Stimulated activated memory B cell treated with anti-CD40 and anti-IgM and Interleukin-4, amounts not matched to agents 10 μg/mL and 1 μg/mL and 100 μg/mL, for 72 hours (primary cell): ENCODE measurements at regions not wholly inside any gene's neighbourhood (a gene's known extent, or its start where the extent isn't known, plus 50 kb on each side); places are given as distances from the start of the nearest gene placed in this dataset.

Source experiments
- ATAC-seq: fragments of 150-1000 bp; cut with Tn5 transposase; 2 replicates; pipeline ENCODE4 v1.10.0; 2021
- H3K27ac Mint-ChIP-seq: one replicate; pipeline ENCODE4 v1.8.0; 2022; ENCODE audit warnings: mild to moderate bottlenecking, mixed read lengths
- H3K27me3 Mint-ChIP-seq: one replicate; pipeline ENCODE4 v1.8.0; 2022; ENCODE audit warnings: mixed read lengths
- H3K36me3 Mint-ChIP-seq: one replicate; pipeline ENCODE4 v1.8.0; 2022; ENCODE audit warnings: mixed read lengths
- H3K4me1 Mint-ChIP-seq: one replicate; pipeline ENCODE4 v1.8.0; 2022; ENCODE audit warnings: mixed read lengths
- H3K4me3 Mint-ChIP-seq: one replicate; pipeline ENCODE4 v1.8.0; 2022; ENCODE audit warnings: mild to moderate bottlenecking, moderate library complexity, mixed read lengths
- H3K9me3 Mint-ChIP-seq: one replicate; pipeline ENCODE4 v1.8.0; 2022; ENCODE audit warnings: mixed read lengths

DNA sequence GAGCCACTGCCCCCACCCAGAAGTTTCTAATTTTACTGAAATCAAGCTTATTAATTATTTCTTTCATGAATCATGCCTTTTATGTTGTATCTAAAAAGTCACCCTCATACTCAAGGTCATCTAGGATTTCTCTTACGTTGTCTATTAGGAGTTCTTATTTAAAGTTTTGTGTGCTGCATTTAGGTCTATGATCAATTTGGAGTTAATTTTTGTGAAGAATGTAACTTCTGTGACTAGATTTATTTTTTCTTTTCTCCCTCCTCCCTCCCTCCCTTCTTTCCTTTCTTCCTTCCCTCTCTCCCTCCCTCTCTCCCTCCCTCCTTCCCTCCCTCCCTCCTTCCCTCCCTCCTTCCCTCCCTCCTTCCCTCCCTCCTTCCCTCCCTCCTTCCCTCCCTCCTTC is 317.6 kb downstream of the PLA2G4A start:
- no peak overlapping the region for H3K4me3 Mint-ChIP-seq
- H3K9me3 Mint-ChIP-seq, result peaks cover 19% of the 10 kb centered on the region
- no peak for ATAC-seq
- no peaks in the 10 kb centered on the region for H3K27me3 Mint-ChIP-seq
- no peaks in the 10 kb centered on the region for H3K4me1 Mint-ChIP-seq
- no peak overlapping the region for H3K27ac Mint-ChIP-seq
- H3K36me3 Mint-ChIP-seq, result no peaks in the 10 kb centered on the region

DNA sequence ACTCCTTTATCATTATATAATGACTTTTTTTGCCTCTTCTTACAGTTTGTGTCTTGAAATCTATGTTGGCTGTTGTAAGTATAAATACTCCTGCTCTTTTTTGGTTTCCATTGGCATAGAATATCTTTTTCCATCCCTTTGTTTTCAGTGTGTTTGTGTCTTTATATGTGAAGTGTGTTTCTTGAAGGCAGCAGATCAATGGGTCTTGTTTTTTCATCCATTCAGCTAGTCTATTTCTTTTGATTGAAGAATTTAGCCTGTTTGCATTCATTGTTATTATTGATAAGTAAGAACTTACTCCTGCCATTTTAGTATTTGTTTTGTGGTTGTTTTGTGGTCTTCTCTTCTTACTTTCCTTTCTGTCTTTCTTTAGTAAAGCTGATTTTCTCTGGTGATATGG is 322.8 kb downstream of the PLA2G4A start:
- Mint-ChIP-seq H3K9me3 (peaks cover 32% of the 10 kb centered on the region), H3K27ac (no peak overlapping the region), H3K27me3 (no peaks in the 10 kb centered on the region), H3K36me3 (no peaks in the 10 kb centered on the region), H3K4me3 (no peak overlapping the region), H3K4me1 (no peaks in the 10 kb centered on the region)
- ATAC-seq, result no peak

DNA sequence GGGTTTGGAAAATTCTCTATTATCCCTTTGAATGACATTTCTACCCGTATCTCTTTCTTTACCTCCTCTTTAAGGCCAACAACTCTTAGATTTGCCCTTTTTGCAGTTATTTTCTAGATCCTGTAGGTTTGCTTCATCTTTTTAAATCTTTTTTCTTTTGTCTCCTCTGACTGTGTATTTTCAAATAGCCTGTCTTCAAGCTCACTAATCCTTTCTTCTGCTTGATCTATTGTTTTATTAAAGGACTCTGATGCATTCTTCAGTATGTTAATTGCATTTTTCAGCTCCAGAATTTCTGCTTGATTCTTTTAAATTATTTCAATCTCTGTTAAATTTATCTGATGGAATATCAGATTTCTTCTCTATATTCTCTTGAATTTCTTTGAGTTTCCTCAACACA is 324.3 kb downstream of the PLA2G4A start:
- no peak for ATAC-seq
- no peak overlapping the region for H3K27ac Mint-ChIP-seq
- peaks cover 22% of the 10 kb centered on the region for H3K9me3 Mint-ChIP-seq
- no peaks in the 10 kb centered on the region for H3K27me3 Mint-ChIP-seq
- H3K36me3 Mint-ChIP-seq, result no peaks in the 10 kb centered on the region
- no peak overlapping the region for H3K4me3 Mint-ChIP-seq
- H3K4me1 Mint-ChIP-seq, result no peaks in the 10 kb centered on the region

DNA sequence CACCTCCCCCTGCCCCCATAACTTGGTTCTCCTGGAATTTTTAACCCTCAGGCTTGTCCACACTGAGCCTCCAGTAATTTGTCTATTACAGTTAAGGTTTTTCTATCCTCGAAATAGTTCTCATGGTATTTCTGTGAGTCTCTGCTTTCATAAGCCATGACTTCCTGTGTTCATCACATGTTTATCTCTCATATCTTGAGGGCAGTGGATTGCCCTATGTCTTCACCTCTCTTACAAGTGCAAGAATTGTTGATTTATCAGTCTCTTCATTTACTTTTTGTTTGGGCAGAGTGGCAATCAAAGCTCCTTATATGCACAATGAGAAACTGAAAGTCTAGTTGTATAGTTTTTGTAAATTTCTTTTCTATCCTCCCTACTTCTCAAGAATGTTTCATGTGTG is 328.4 kb downstream of the PLA2G4A start:
- Mint-ChIP-seq H3K9me3 (peaks cover 11% of the 10 kb centered on the region), H3K27me3 (no peaks in the 10 kb centered on the region), H3K4me1 (no peaks in the 10 kb centered on the region), H3K27ac (no peak overlapping the region), H3K4me3 (no peak overlapping the region), H3K36me3 (no peaks in the 10 kb centered on the region)
- no peak for ATAC-seq

DNA sequence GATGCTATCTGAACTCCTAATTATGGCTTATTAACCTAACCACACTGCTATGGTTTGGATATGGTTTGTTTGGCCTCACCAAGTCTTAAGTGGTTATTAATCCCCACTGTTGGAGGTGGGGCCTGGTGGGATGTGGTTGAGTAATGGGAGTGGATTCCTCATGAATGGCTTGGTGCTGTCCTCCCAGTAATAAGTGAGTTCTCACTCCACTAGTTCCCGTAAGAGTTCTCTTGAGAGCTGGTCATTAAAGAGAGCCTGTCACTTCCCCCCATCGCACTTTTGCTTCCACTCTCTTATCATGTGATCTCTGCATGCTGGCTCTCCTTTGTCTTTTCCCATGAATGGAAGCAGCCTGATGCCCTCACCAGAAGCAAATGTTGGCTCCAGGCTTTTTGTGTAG is 328.8 kb downstream of the PLA2G4A start:
- Mint-ChIP-seq H3K36me3 (no peaks in the 10 kb centered on the region), H3K27me3 (no peaks in the 10 kb centered on the region), H3K9me3 (peaks cover 9% of the 10 kb centered on the region), H3K4me1 (no peaks in the 10 kb centered on the region), H3K27ac (no peak overlapping the region), H3K4me3 (no peak overlapping the region)
- no peak for ATAC-seq

DNA sequence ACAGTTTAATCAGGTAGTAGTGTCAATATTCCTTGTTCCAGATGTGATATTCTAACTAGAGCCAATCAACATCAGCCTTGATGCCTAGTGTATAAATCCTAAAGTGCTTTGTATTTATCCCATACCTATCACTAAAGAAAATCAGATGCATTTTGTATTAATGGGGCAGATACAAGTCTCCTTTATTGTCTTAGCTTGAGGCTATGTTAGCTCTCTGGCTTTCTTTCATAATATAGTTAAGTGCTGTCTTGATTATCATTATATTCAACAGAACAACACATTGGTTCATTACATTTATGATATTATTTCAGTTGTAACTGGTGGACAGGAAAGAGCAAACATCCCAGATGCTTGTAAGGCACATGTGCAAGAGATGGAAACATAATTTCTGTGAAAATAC is 338.8 kb downstream of the PLA2G4A start:
- no peaks in the 10 kb centered on the region for H3K36me3 Mint-ChIP-seq
- no peak overlapping the region for H3K4me3 Mint-ChIP-seq
- no peaks in the 10 kb centered on the region for H3K27me3 Mint-ChIP-seq
- H3K9me3 Mint-ChIP-seq, result peaks cover 15% of the 10 kb centered on the region
- no peaks in the 10 kb centered on the region for H3K4me1 Mint-ChIP-seq
- no peak for ATAC-seq
- H3K27ac Mint-ChIP-seq, result no peak overlapping the region

DNA sequence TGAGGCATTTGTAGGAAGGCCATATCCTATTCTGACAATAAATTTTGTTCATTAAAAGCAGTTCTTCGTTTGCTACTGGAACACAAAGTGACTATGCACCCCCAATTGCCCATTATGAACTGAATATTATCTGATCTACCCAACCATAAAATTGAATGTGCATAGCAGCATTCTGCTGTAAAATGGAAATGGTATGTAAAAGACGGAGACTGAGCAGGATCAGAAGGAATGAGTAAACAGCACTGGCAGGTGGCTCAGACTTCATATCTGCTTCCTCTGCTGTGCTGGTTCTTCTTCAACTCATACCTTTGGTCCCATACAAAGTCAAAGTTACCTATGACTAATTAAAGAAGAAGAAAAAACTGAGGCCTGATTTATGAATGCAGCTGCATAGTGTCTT is 339.5 kb downstream of the PLA2G4A start:
- Mint-ChIP-seq H3K27me3 (no peaks in the 10 kb centered on the region), H3K9me3 (peaks cover 13% of the 10 kb centered on the region), H3K36me3 (no peaks in the 10 kb centered on the region), H3K4me1 (no peaks in the 10 kb centered on the region), H3K4me3 (no peak overlapping the region), H3K27ac (no peak overlapping the region)
- ATAC-seq, result no peak

DNA sequence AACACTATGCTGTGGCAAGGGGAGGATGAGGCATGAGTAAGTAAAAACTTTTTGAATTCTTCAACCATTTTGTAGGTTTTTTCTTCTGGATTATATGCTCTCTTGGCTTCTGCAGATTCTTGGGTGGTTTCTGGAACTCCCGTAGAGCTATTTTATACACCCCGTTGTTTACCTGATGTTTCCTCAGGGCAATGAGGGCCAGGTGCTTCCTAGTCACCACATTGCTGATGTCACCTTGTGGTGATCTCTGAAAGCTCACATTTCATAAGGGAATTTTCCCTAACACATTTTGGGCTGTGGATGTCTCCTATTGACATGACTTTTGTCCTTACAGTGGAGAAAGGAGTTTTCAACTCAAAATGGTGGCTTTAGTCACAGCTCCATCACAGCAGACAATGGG is 356.6 kb downstream of the PLA2G4A start:
- Mint-ChIP-seq H3K36me3 (no peaks in the 10 kb centered on the region), H3K27ac (no peak overlapping the region), H3K4me3 (no peak overlapping the region), H3K27me3 (no peaks in the 10 kb centered on the region), H3K9me3 (peaks cover 14% of the 10 kb centered on the region), H3K4me1 (no peaks in the 10 kb centered on the region)
- no peak for ATAC-seq

DNA sequence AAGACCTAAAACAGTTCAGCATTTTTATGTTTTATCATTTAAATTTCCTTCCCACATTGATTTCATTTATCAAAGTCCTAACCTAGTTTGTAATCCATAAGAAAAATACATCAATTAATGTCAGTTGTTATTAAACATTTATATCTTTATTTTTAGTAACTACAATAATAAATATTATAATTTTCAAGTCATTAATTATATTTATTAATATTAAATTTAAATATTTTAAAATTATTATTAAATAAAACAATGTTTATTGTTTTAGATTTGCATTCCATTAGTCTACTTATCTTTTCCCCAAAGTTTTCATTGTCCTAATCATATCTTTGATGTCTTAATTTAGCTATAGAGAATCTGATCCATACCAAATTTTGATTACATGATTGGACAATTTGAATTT is 368.9 kb downstream of the PLA2G4A start:
- no peaks in the 10 kb centered on the region for H3K27me3 Mint-ChIP-seq
- H3K36me3 Mint-ChIP-seq, result peaks cover 5% of the 10 kb centered on the region
- H3K4me3 Mint-ChIP-seq, result no peak overlapping the region
- no peaks in the 10 kb centered on the region for H3K4me1 Mint-ChIP-seq
- H3K27ac Mint-ChIP-seq, result no peak overlapping the region
- peaks cover 5% of the 10 kb centered on the region for H3K9me3 Mint-ChIP-seq
- ATAC-seq, result no peak

DNA sequence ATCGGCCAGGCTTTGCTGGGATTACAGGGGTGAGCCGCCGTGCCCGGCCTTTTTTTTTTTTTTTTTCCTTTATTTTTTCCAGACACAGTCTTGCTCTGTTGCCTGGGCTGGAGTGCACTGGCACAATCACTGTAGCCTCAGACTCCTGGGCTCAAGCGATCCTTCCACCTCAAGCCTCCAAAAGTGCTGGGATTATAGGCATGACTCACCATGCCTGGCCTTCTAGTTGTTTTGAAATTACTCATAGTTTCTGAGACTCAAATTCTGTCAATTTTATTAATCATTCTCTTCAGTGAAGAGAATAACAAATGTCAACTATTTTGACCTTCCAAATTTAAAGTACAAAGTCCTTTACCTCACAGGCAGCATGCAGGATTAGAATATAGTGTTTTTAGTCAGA is 374.5 kb downstream of the PLA2G4A start:
- no peak for ATAC-seq

DNA sequence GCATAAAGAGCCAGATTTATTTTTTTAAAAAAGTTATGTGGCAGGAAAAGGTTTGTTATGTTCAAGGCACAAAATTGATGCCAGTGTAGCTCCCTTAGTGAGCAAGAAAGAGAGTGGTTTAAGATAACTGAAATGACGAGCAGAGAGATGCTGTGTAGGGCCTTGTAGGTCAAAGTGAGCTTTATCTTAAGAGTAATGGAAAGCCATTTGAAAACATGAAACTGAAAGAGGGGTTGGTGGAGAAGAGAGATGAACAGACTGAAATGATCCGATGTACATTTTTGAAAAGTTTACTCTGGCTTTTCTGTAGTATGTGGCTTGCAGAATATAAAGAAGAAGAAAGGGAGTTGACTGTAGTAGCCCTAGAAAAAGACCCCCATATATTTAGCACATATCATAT is 383.6 kb downstream of the PLA2G4A start:
- Mint-ChIP-seq H3K9me3 (peaks cover 10% of the 10 kb centered on the region), H3K4me1 (no peaks in the 10 kb centered on the region), H3K27ac (no peak overlapping the region), H3K36me3 (no peaks in the 10 kb centered on the region), H3K4me3 (no peak overlapping the region), H3K27me3 (no peaks in the 10 kb centered on the region)
- ATAC-seq, result no peak

More for the DNA sequence above, 374.5 kb downstream of the PLA2G4A start:
- H3K9me3 Mint-ChIP-seq, result peaks cover 4% of the 10 kb centered on the region
- no peak overlapping the region for H3K4me3 Mint-ChIP-seq
- peaks cover under 1% of the 10 kb centered on the region for H3K36me3 Mint-ChIP-seq
- no peaks in the 10 kb centered on the region for H3K27me3 Mint-ChIP-seq
- no peak overlapping the region for H3K27ac Mint-ChIP-seq
- H3K4me1 Mint-ChIP-seq, result no peaks in the 10 kb centered on the region

DNA sequence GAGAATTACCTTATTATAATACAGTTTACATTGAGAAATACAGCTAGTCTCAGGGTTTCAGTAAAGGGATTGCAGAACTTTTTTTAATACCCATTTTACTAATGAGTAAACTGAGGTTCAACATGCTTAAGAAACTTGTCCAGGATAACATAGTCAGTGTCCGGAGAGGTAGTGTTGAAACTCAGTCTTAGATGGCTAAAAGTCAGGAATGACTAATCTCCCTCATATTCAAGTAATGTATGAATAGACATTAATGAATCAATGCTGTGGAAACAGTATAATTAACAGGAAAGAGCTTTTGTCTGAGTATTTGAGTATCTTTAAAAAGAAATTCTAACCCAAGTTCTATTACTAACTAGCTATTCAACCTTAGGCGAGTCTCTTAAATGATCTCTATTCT is 397.6 kb downstream of the PLA2G4A start:
- H3K27ac Mint-ChIP-seq, result no peak overlapping the region
- no peaks in the 10 kb centered on the region for H3K27me3 Mint-ChIP-seq
- H3K36me3 Mint-ChIP-seq, result no peaks in the 10 kb centered on the region
- no peak overlapping the region for H3K4me3 Mint-ChIP-seq
- no peaks in the 10 kb centered on the region for H3K9me3 Mint-ChIP-seq
- no peaks in the 10 kb centered on the region for H3K4me1 Mint-ChIP-seq
- no peak for ATAC-seq

DNA sequence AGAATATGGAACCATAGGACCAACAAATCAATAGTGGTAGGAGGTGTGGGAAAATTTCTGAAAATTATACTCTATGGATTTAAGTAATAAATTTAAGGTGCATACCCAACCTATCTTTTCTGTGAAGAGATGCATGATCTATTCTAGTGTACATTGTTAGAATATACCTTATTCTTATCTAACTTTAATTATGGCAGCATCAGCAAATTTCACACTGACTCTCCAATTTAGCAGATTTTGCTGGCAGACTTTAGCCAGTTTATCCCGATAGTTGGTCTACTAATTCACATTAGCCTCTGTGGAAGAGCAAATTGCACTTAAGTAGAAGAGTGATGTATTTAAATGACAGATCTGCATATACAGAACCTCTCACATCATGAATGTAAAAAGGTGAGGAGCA is 400.0 kb downstream of the PLA2G4A start:
- H3K27ac Mint-ChIP-seq, result no peak overlapping the region
- peaks cover 3% of the 10 kb centered on the region for H3K9me3 Mint-ChIP-seq
- no peaks in the 10 kb centered on the region for H3K4me1 Mint-ChIP-seq
- no peaks in the 10 kb centered on the region for H3K27me3 Mint-ChIP-seq
- ATAC-seq, result no peak
- no peaks in the 10 kb centered on the region for H3K36me3 Mint-ChIP-seq
- H3K4me3 Mint-ChIP-seq, result no peak overlapping the region

DNA sequence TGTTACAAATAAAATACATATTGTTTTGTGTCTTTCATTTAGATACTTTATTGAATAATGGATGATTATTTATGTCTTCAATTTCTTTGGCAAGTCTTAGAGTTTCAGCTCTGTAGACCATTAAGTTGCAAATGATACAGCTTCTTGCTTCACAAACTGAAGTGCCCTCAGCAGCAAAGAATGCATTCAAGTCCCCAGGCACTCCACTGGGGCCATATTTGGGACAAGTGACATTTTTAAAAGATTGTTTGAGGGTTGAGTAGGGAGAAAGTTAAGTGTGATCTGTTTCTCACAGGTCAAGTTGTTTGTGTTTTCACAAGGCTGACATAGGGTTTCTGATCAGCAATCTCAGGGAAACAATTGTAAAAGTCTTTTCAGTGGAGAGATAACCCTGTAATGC is 400.7 kb downstream of the PLA2G4A start:
- no peak for ATAC-seq
- H3K27me3 Mint-ChIP-seq, result no peaks in the 10 kb centered on the region
- no peaks in the 10 kb centered on the region for H3K36me3 Mint-ChIP-seq
- no peak overlapping the region for H3K4me3 Mint-ChIP-seq
- H3K9me3 Mint-ChIP-seq, result peaks cover 3% of the 10 kb centered on the region
- no peaks in the 10 kb centered on the region for H3K4me1 Mint-ChIP-seq
- no peak overlapping the region for H3K27ac Mint-ChIP-seq

DNA sequence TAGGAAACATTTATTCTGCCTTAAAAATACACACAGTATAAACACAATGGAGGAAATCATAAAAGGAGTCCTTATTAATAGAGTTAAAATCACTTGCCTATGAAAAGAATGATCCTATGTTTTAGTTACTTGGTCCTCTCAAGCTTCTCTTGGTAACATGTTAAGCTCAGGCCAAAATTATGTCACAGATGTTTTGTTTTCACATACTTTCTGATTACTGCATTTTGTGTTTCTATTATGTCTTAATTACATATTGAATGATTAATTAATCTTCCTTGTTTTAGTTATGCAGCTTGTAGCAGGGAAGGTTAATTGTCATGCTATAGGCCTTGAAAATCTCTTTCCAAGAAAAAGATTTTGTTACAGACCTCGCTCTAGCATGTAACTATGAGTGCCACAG is 406.0 kb downstream of the PLA2G4A start:
- no peak overlapping the region for H3K27ac Mint-ChIP-seq
- no peak overlapping the region for H3K4me3 Mint-ChIP-seq
- H3K36me3 Mint-ChIP-seq, result no peaks in the 10 kb centered on the region
- peaks cover 3% of the 10 kb centered on the region for H3K9me3 Mint-ChIP-seq
- H3K4me1 Mint-ChIP-seq, result no peaks in the 10 kb centered on the region
- no peak for ATAC-seq
- no peaks in the 10 kb centered on the region for H3K27me3 Mint-ChIP-seq

DNA sequence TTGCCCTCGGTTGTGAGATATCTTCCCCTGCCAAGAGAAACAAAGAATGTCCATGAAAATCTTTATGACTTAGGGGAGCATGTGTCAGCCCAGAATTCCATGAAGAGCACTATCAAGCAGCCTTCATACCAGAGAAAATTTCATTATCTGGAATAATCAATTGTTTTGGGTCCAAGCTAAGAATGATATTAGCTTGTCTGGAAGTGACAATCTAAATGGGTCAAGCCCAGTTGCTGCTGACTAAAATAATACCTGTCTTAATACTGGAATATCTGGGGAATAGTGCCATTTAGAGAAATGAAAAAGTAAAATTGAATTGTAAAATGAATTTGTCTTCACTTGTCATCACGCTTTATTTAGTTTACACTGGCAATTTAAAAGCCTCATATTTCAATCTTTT is 407.4 kb downstream of the PLA2G4A start:
- Mint-ChIP-seq H3K4me3 (no peak overlapping the region), H3K27me3 (no peaks in the 10 kb centered on the region), H3K36me3 (no peaks in the 10 kb centered on the region), H3K4me1 (no peaks in the 10 kb centered on the region), H3K27ac (no peak overlapping the region), H3K9me3 (peaks cover 3% of the 10 kb centered on the region)
- no peak for ATAC-seq

DNA sequence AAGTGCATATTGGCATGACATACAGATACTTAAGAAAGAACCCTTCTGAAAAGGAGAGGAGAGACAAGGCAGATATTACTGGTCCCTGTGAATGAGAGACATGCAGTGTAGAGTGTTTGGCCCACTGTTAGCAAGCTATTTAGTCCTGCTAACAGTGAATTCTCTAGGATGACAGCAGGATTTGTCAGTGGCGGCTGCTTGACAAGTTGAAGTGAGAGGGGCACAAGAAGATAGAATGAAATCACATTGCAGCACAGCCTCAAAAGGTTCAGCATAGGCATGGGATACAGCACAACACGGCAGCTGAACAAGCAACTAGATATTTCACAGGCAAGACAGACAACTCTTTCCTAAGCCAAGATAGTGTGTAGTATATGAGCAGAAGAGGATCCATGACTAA is 407.9 kb downstream of the PLA2G4A start:
- Mint-ChIP-seq H3K27ac (no peak overlapping the region), H3K36me3 (no peaks in the 10 kb centered on the region), H3K27me3 (no peaks in the 10 kb centered on the region), H3K9me3 (peaks cover 3% of the 10 kb centered on the region), H3K4me1 (no peaks in the 10 kb centered on the region), H3K4me3 (no peak overlapping the region)
- no peak for ATAC-seq
